ENCODE measurements at regions not wholly inside any gene's neighbourhood (a gene's known extent, or its start where the extent isn't known, plus 50 kb on each side); places are given as distances from the start of the nearest gene placed in this dataset.

- Histone ChIP-seq H4K8ac (ENCODE audit: low read depth in 2 of 2, low read length in 2 of 2) (no peak overlapping the region), H2AK9ac (replicated peaks; ENCODE audit: low read depth, low read length, poor library complexity) (no peak overlapping the region), H3K79me1 (ENCODE audit: low read depth in 1 of 2, low read length in 2 of 2) (no peaks in the 10 kb centered on the region), H3K9me1 (ENCODE audit: insufficient read depth, low read length) (no peaks in the 10 kb centered on the region), H2AFZ (replicated peaks; ENCODE audit: low read length, poor library complexity) (no peak overlapping the region), H2BK15ac (ENCODE audit: low read depth, low read length) (no peak overlapping the region), H2BK20ac (ENCODE audit: low read depth, low read length) (no peak overlapping the region), H2AK5ac (ENCODE audit: low read depth, low read length) (no peak overlapping the region), H2BK5ac (ENCODE audit: low read depth, low read length, poor library complexity, severe bottlenecking) (no peak overlapping the region), H4K5ac (ENCODE audit: low read depth, low read length) (no peak overlapping the region), H3K4me3 (ENCODE audit: insufficient read depth, low read depth, low read length) (no peak overlapping the region), H3K4ac (ENCODE audit: low read depth, low read length) (no peak overlapping the region), H4K91ac (ENCODE audit: insufficient read depth, low read depth, low read length) (no peak overlapping the region), H3K23ac (ENCODE audit: low read depth, low read length) (no peak overlapping the region), H3K9me3 (ENCODE audit: control insufficient read depth, insufficient read depth, low read length) (no peaks in the 10 kb centered on the region), H3K27ac (ENCODE audit: insufficient read depth, low read length) (no peak overlapping the region), H2BK120ac (ENCODE audit: low read depth, low read length) (no peak overlapping the region), H3K9ac (ENCODE audit: low read depth, low read length) (no peak overlapping the region), H3K4me2 (ENCODE audit: low read depth, low read length) (no peak overlapping the region), H3K4me1 (ENCODE audit: control insufficient read depth, insufficient read depth, low read length) (no peaks in the 10 kb centered on the region), H3K14ac (replicated peaks; ENCODE audit: low read depth, low read length) (no peak overlapping the region), H3K18ac (ENCODE audit: low read depth, low read length) (no peak overlapping the region), H3K56ac (ENCODE audit: extremely low read depth, insufficient read depth, low read length) (no peak overlapping the region), H4K20me1 (ENCODE audit: insufficient read depth, low read length) (no peaks in the 10 kb centered on the region), H3K36me3 (ENCODE audit: control insufficient read depth, insufficient read depth, low read length) (no peaks in the 10 kb centered on the region), H3K27me3 (ENCODE audit: control insufficient read depth, insufficient read depth, low read length) (no peaks in the 10 kb centered on the region; the same call in 1 of the 2 replicates)
- no TSS peak for BruUV-seq (replicated peaks)
- TF ChIP-seq CEBPB (IDR thresholded peaks at IDR 0.05; ENCODE audit: low read depth, low read length), result no peak
- no peak for TF ChIP-seq USF2 (IDR thresholded peaks at IDR 0.05; ENCODE audit: low read depth, low read length)
- TF ChIP-seq MXI1 (IDR thresholded peaks at IDR 0.05; ENCODE audit: borderline replicate concordance, low read depth, low read length), result no peak
- no peak for TF ChIP-seq FOS (IDR thresholded peaks at IDR 0.05; ENCODE audit: low read depth, low read length)
- no peak for TF ChIP-seq SMC3 (IDR thresholded peaks at IDR 0.05; ENCODE audit: low read depth, low read length)
- TF ChIP-seq RAD21 (IDR thresholded peaks at IDR 0.05; ENCODE audit: low read length), result no peak
- no peak for TF ChIP-seq POLR2A (IDR thresholded peaks at IDR 0.05; ENCODE audit: low read depth, low read length)
- TF ChIP-seq BHLHE40 (IDR thresholded peaks at IDR 0.05; ENCODE audit: low read depth, low read length), result no peak
- TF ChIP-seq MAZ (IDR thresholded peaks at IDR 0.05; ENCODE audit: borderline replicate concordance, low read depth, low read length), result no peak
- TF ChIP-seq ELK1 (IDR thresholded peaks at IDR 0.05; ENCODE audit: borderline replicate concordance, low read depth, low read length), result no peak
- TF ChIP-seq MAFK (IDR thresholded peaks at IDR 0.05; ENCODE audit: low read depth, low read length), result no peak
- TF ChIP-seq CTCF (conservative IDR thresholded peaks at IDR 0.05; ENCODE audit: low read depth, low read length), result no peak
- TF ChIP-seq RCOR1 (IDR thresholded peaks at IDR 0.05; ENCODE audit: insufficient replicate concordance, low read length), result no peak
- no peak for TF ChIP-seq CHD1 (IDR thresholded peaks at IDR 0.05; ENCODE audit: low read depth, low read length)
- DNase-seq (no peak), ATAC-seq (ENCODE audit: low read depth) (no peak)
- dilution Hi-C loops (cut with HindIII; ENCODE audit: low sequenced_read_pairs, unreplicated experiment), result no loop called here
- ChIA-PET CTCF (interaction anchor here (0.5 kb wide), 1 partner anchor 62 kb away, joined by 3 read pairs; no protein-coding TSS in a partner anchor), POLR2A (ENCODE audit: unreplicated experiment) (no interaction called here)
- WGBS, 2 experiments (ENCODE audit: extremely low coverage in 2 of 2, insufficient read length in 1 of 2), result 60% methylated on average over 1 of the region's 4 CpGs; no CpG with 5 or more reads in 1 of the 2 experiments
- in situ Hi-C loops (cut with MboI; ENCODE audit: low sequenced_read_pairs), result no loop called here
- intact Hi-C loops (cut with micrococcal nuclease), result loop anchor here (10.0 kb wide), 1 partner anchor 470 kb away; no protein-coding TSS in a partner anchor
Measured at GRCh38 chr3:73234354-73235014, 173.0 kb downstream of the EBLN2 start.
